Choroid plexus epithelial cell (primary cell): ENCODE measurements at regions not wholly inside any gene's neighbourhood (a gene's known extent, or its start where the extent isn't known, plus 50 kb on each side); places are given as distances from the start of the nearest gene placed in this dataset.

Source experiments
- DNase-seq: peaks from one replicate; pipeline ENCODE4 v3.0.0-alpha.2; 2010; ENCODE audit warnings: low read depth
- H3K4me3 ChIP-seq: 2 replicates; pipeline ENCODE4 v1.5.1; 2011; ENCODE audit warnings: low read depth, mild to moderate bottlenecking, control low read depth, low read length, moderate library complexity
- CTCF ChIP-seq: conservative IDR thresholded peaks from 2 replicates; pipeline ENCODE4 v1.5.1; 2011; ENCODE audit warnings: low read depth, mild to moderate bottlenecking, control low read depth, inconsistent platforms, low read length, moderate library complexity

GRCh38 chr2:164090533-164090932 is 354.7 kb upstream of the FIGN start:
- DNase-seq: no peak
- TF ChIP-seq CTCF: no peak
- H3K4me3 ChIP-seq: no peak overlapping the region

- DNase-seq: peak; percentile 5
- no peak for TF ChIP-seq CTCF
- no peak overlapping the region for H3K4me3 ChIP-seq
Observed at GRCh38 chr2:164084066-164084465, 348.3 kb upstream of the FIGN start.

- DNase-seq: no peak
- no peak overlapping the region for H3K4me3 ChIP-seq
- TF ChIP-seq CTCF: no peak
Observed at GRCh38 chr2:164080486-164080885, 344.7 kb upstream of the FIGN start.

GRCh38 chr2:164079258-164079657 is 343.4 kb upstream of the FIGN start:
- no peak for TF ChIP-seq CTCF
- no peak overlapping the region for H3K4me3 ChIP-seq
- no peak for DNase-seq

- TF ChIP-seq CTCF: no peak
- no peak for DNase-seq
- no peak overlapping the region for H3K4me3 ChIP-seq
Observed at GRCh38 chr2:164078421-164078820, 342.6 kb upstream of the FIGN start.

- H3K4me3 ChIP-seq: no peak overlapping the region
- peak; percentile 13 for DNase-seq
- TF ChIP-seq CTCF: no peak
Observed at GRCh38 chr2:164073101-164074074, 337.6 kb upstream of the FIGN start.

GRCh38 chr2:164069540-164069939 is 333.7 kb upstream of the FIGN start:
- TF ChIP-seq CTCF: no peak
- DNase-seq: no peak
- no peak overlapping the region for H3K4me3 ChIP-seq
